ENCODE measurements at regions not wholly inside any gene's neighbourhood (a gene's known extent, or its start where the extent isn't known, plus 50 kb on each side); places are given as distances from the start of the nearest gene placed in this dataset.

- no peak for DNase-seq
These were observed 174.1 kb upstream of the IGSF21 start for GRCh38 chr1:17933501-17933900.

- DNase-seq = no peak
These were observed 173.6 kb upstream of the IGSF21 start for GRCh38 chr1:17933971-17934370.

- no peak for DNase-seq
These were observed 172.4 kb upstream of the IGSF21 start for GRCh38 chr1:17935230-17935629.

GRCh38 chr1:17941431-17942189, 166.0 kb upstream of the IGSF21 start:
- DNase-seq = no peak

GRCh38 chr1:17943506-17943905, 164.1 kb upstream of the IGSF21 start:
- no peak for DNase-seq

GRCh38 chr1:17944646-17945045, 163.0 kb upstream of the IGSF21 start:
- DNase-seq = no peak

GRCh38 chr1:17946434-17946833, 161.2 kb upstream of the IGSF21 start:
- DNase-seq = no peak

GRCh38 chr1:17948594-17948993, 159.0 kb upstream of the IGSF21 start:
- DNase-seq = no peak

GRCh38 chr1:17949511-17949910, 158.1 kb upstream of the IGSF21 start:
- DNase-seq = no peak

GRCh38 chr1:17950728-17951127, 156.9 kb upstream of the IGSF21 start:
- no peak for DNase-seq

GRCh38 chr1:17952506-17952905, 155.1 kb upstream of the IGSF21 start:
- DNase-seq = no peak

GRCh38 chr1:17953921-17954320, 153.7 kb upstream of the IGSF21 start:
- no peak for DNase-seq

GRCh38 chr1:17955302-17956285, 152.0 kb upstream of the IGSF21 start:
- DNase-seq = no peak

GRCh38 chr1:17957588-17958267, 149.9 kb upstream of the IGSF21 start:
- DNase-seq = no peak

- DNase-seq = no peak
These were observed 148.9 kb upstream of the IGSF21 start for GRCh38 chr1:17958704-17959103.

- DNase-seq = no peak
These were observed 144.1 kb upstream of the IGSF21 start for GRCh38 chr1:17963513-17963912.

- DNase-seq = no peak
These were observed 142.0 kb upstream of the IGSF21 start for GRCh38 chr1:17965515-17966100.

- no peak for DNase-seq
These were observed 141.3 kb upstream of the IGSF21 start for GRCh38 chr1:17966341-17966740.

GRCh38 chr1:17967623-17968255, 139.9 kb upstream of the IGSF21 start:
- no peak for DNase-seq

- DNase-seq = no peak
These were observed 136.8 kb upstream of the IGSF21 start for GRCh38 chr1:17970757-17971156.

- no peak for DNase-seq
These were observed 133.9 kb upstream of the IGSF21 start for GRCh38 chr1:17973694-17974093.

- DNase-seq = no peak
These were observed 130.7 kb upstream of the IGSF21 start for GRCh38 chr1:17976854-17977253.

- no peak for DNase-seq
These were observed 129.6 kb upstream of the IGSF21 start for GRCh38 chr1:17978016-17978415.
